Esophagus muscularis mucosa (tissue), 4 donors: ENCODE measurements at regions not wholly inside any gene's neighbourhood (a gene's known extent, or its start where the extent isn't known, plus 50 kb on each side); places are given as distances from the start of the nearest gene placed in this dataset.

ENCODE experiments used
- DNase-seq: peaks from one replicate; pipeline ENCODE4 v3.0.0-alpha.2; 2017; ENCODE audit errors: extremely low spot score
- H3K27ac ChIP-seq, 4 donors: fragments of 200-600 bp; sonication (generic); replicated peaks in 1 of 4; 1 replicate in 3 of 4; 2 replicates in 1 of 4; pipeline ENCODE4 v1.5.1; 2016 to 2019; ENCODE audit warnings: mild to moderate bottlenecking in 1 of 4
- H3K27me3 ChIP-seq, 4 donors: fragments of 200-600 bp; sonication (generic); one replicate each; pipeline versions ENCODE4 v1.5.1 to v1.6.0; 2016 to 2019
- H3K36me3 ChIP-seq, 4 donors: fragments of 200-600 bp; sonication (generic); one replicate each; pipeline ENCODE4 v1.5.1; 2016 to 2019
- H3K4me1 ChIP-seq, 4 donors: fragments of 200-600 bp; sonication (generic); one replicate each; pipeline ENCODE4 v1.5.1; 2016 to 2019
- H3K4me3 ChIP-seq, 4 donors: fragments of 200-600 bp; sonication (generic); 1 replicate in 2 of 4; 2 replicates in 2 of 4; pipeline ENCODE4 v1.5.1; 2016 to 2019; ENCODE audit warnings: mild to moderate bottlenecking in 4 of 4, moderate library complexity in 1 of 4
- H3K9me3 ChIP-seq, 4 donors: fragments of 200-600 bp; sonication (generic); 1 replicate in 3 of 4; 2 replicates in 1 of 4; pipeline ENCODE4 v1.5.1; 2016 to 2019
- EP300 ChIP-seq: sonication (generic); formaldehyde crosslinking; IDR thresholded peaks from one replicate; pipeline ENCODE4 v1.6.1; 2017; ENCODE audit warnings: antibody characterized with exemption
- POLR2A ChIP-seq: fragments of 450-650 bp; IDR thresholded peaks from one replicate; pipeline ENCODE4 v1.6.1; 2017; ENCODE audit warnings: antibody characterized with exemption, moderate library complexity, mild to moderate bottlenecking, low read depth
- POLR2AphosphoS5 ChIP-seq, 2 donors: sonication (generic); formaldehyde crosslinking; IDR thresholded peaks; one replicate each; pipeline ENCODE4 v1.6.1; 2017; ENCODE audit warnings: antibody characterized with exemption in 2 of 2
- WGBS: methylation state at CpG from one replicate; pipeline ENCODE4 v1.1.5; 2018; 5-methylcytosine and 5-hydroxymethylcytosine counted together
- intact Hi-C: fragments of 100-400 bp; cut with DNase I; formaldehyde crosslinking; loops from one replicate; pipeline ENCODE4 v1.15.1; 2023
- TF ChIP-seq, protein P1 (sequence below), 3 experiments: fragments of 200-600 bp in 2 of 3; fragments of 450-650 bp in 1 of 3; sonication (generic) in 2 of 3; IDR thresholded peaks; one replicate each; pipeline ENCODE4 v1.5.1; 2017 to 2019; ENCODE audit warnings: antibody characterized with exemption in 3 of 3, mild to moderate bottlenecking in 2 of 3, moderate library complexity in 1 of 3

DNA sequence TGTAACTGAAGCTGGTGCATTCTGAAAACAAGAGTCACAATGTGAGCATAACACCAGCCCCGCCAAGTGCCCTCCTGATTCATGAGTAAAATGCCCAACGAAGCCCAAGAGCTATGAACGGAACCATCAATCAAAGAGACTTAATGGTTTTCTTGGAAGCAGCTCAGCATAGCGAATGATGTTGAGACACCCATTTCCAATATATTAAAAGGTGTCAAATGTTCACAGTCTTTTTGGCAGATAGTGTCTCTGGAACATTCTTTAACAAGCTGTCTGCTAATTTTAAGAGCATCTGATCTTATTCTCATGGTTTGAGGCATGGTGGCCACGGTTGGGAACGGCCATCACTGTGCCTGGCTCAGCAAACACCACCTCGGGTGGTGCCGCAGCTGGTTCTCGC is 133.4 kb upstream of the USP29 start:
- no peak for DNase-seq
- no peak for TF ChIP-seq EP300
- no peak for TF ChIP-seq POLR2AphosphoS5 (IDR thresholded peaks at IDR 0.05)
- TF ChIP-seq, protein P1, sequence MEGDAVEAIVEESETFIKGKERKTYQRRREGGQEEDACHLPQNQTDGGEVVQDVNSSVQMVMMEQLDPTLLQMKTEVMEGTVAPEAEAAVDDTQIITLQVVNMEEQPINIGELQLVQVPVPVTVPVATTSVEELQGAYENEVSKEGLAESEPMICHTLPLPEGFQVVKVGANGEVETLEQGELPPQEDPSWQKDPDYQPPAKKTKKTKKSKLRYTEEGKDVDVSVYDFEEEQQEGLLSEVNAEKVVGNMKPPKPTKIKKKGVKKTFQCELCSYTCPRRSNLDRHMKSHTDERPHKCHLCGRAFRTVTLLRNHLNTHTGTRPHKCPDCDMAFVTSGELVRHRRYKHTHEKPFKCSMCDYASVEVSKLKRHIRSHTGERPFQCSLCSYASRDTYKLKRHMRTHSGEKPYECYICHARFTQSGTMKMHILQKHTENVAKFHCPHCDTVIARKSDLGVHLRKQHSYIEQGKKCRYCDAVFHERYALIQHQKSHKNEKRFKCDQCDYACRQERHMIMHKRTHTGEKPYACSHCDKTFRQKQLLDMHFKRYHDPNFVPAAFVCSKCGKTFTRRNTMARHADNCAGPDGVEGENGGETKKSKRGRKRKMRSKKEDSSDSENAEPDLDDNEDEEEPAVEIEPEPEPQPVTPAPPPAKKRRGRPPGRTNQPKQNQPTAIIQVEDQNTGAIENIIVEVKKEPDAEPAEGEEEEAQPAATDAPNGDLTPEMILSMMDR (IDR thresholded peaks at IDR 0.05), result no peak
- TF ChIP-seq POLR2A, result no peak

DNA sequence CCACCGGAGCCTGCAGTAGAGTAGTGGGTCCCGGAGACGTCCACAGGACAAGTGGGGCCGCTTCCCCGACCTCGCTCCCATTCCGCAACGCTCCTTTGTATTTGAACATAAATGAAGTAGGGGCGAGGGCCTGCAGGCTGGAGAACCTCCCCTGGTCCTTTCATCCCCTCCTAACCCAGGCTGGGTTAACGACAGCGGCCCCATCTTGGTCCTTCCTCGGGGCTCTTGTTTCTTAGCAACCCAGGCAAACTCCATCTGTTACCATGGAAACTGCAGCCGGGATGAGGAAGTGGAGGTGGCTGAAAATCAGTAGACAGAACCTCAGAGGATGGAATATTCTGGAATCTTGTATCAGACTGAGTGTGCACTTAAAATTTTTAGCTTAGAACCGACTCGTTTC is 132.6 kb upstream of the USP29 start:
- peaks cover 0 to 5% (median 0%) of the 10 kb centered on the region in 4 donors for H3K27me3 ChIP-seq
- H3K4me1 ChIP-seq, result no peaks in the 10 kb centered on the region
- no peak for DNase-seq
- intact Hi-C loops, result no loop called here
- TF ChIP-seq EP300 (no peak), POLR2A (no peak), POLR2AphosphoS5 (IDR thresholded peaks at IDR 0.05) (no peak)
- TF ChIP-seq, protein P1 (IDR thresholded peaks at IDR 0.05), result no peak
- 84% methylated on average over 15 of the region's 15 CpGs for WGBS
- H3K9me3 ChIP-seq, result peaks cover 0 to 25% (median 6%) of the 10 kb centered on the region in 4 donors
- no peak overlapping the region for H3K4me3 ChIP-seq
- no peak overlapping the region for H3K27ac ChIP-seq
- no peaks in the 10 kb centered on the region for H3K36me3 ChIP-seq

More for the DNA sequence above, 133.4 kb upstream of the USP29 start:
- Histone ChIP-seq H3K4me1 (no peaks in the 10 kb centered on the region), H3K27ac (no peak overlapping the region), H3K9me3 (peaks cover 0 to 25% (median 6%) of the 10 kb centered on the region in 4 donors), H3K36me3 (no peaks in the 10 kb centered on the region), H3K27me3 (peaks cover 0 to 3% (median 0%) of the 10 kb centered on the region in 4 donors), H3K4me3 (no peak overlapping the region)
- intact Hi-C loops, result no loop called here
- 70% methylated on average over 9 of the region's 9 CpGs for WGBS

DNA sequence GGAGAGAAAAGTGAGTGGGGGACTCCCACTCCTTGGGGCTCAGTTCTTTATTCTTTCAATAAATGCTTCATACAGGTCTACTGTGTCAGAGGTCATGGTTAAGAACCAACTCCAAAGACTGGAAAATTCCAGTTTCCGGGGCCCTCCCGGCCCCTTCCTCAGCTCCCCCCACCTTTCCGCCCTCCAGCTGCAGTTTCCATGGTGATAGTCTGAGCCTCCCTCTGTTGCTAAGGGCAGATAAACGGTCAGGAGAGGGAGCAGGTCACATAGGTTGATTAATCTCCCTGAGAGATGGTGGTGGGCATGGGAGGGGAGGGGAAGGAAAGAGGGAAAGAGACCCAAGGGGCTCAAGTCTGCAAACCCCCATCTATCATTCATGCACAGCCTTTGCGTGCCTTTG is 131.5 kb upstream of the USP29 start:
- WGBS, result 31% methylated on average over 5 of the region's 5 CpGs
- no peak for TF ChIP-seq EP300
- TF ChIP-seq, protein P1 (IDR thresholded peaks at IDR 0.05), result no peak
- TF ChIP-seq POLR2A, result no peak
- TF ChIP-seq POLR2AphosphoS5 (IDR thresholded peaks at IDR 0.05), result no peak
- intact Hi-C loops, result no loop called here
- Histone ChIP-seq H3K4me3 (no peak overlapping the region), H3K9me3 (peaks cover 0 to 25% (median 6%) of the 10 kb centered on the region in 4 donors), H3K27ac (no peak overlapping the region), H3K27me3 (peaks cover 0 to 8% (median 0%) of the 10 kb centered on the region in 4 donors), H3K4me1 (no peaks in the 10 kb centered on the region), H3K36me3 (no peaks in the 10 kb centered on the region)
- no peak for DNase-seq

- intact Hi-C loops, result no loop called here
- peaks cover 0 to 11% (median 0%) of the 10 kb centered on the region in 4 donors for H3K9me3 ChIP-seq
- no peak for DNase-seq
- 79% methylated on average over 7 of the region's 7 CpGs for WGBS
- TF ChIP-seq POLR2AphosphoS5 (IDR thresholded peaks at IDR 0.05), result no peak
- TF ChIP-seq, protein P1 (IDR thresholded peaks at IDR 0.05), result no peak
- no peak for TF ChIP-seq EP300
- no peak for TF ChIP-seq POLR2A
- H3K27ac ChIP-seq, result no peak overlapping the region
- H3K36me3 ChIP-seq, result no peaks in the 10 kb centered on the region
- H3K4me3 ChIP-seq, result no peak overlapping the region
- peaks cover 0 to 5% (median 0%) of the 10 kb centered on the region in 4 donors for H3K27me3 ChIP-seq
- H3K4me1 ChIP-seq, result no peaks in the 10 kb centered on the region
Observed at GRCh38 chr19:56991912-56992311, 127.9 kb upstream of the USP29 start.

- no peak overlapping the region for H3K27ac ChIP-seq
- WGBS, result 78% methylated on average over 8 of the region's 8 CpGs
- DNase-seq, result no peak
Observed at GRCh38 chr19:56993851-56994250, 125.9 kb upstream of the USP29 start.

More at GRCh38 chr19:56993851-56994250, 125.9 kb upstream of the USP29 start:
- TF ChIP-seq POLR2AphosphoS5 (IDR thresholded peaks at IDR 0.05) (no peak), POLR2A (no peak), EP300 (no peak)
- TF ChIP-seq, protein P1 (IDR thresholded peaks at IDR 0.05), result no peak
- H3K9me3 ChIP-seq, result peaks cover 0 to 11% (median 0%) of the 10 kb centered on the region in 4 donors
- intact Hi-C loops, result no loop called here
- H3K4me1 ChIP-seq, result no peaks in the 10 kb centered on the region
- peaks cover 0 to 5% (median 0%) of the 10 kb centered on the region in 4 donors for H3K27me3 ChIP-seq
- H3K4me3 ChIP-seq, result no peak overlapping the region
- H3K36me3 ChIP-seq, result no peaks in the 10 kb centered on the region
